GM23338 (cell line): ENCODE measurements at regions not wholly inside any gene's neighbourhood (a gene's known extent, or its start where the extent isn't known, plus 50 kb on each side); places are given as distances from the start of the nearest gene placed in this dataset.

Experiments
- ATAC-seq: fragments of 200-7000 bp; cut with Tn5 transposase; 3 replicates; pipeline ENCODE4 v1.9.1; 2020
- DNase-seq: peaks from one replicate; pipeline ENCODE4 v3.0.0-alpha.2; 2015; ENCODE audit warnings: low spot score
- H2AFZ ChIP-seq: fragments of 200-600 bp; sonication (generic); 2 replicates; pipeline ENCODE4 v1.8.0; 2016; ENCODE audit warnings: antibody characterized with exemption, mild to moderate bottlenecking, moderate library complexity
- H3F3A ChIP-seq: fragments of 200-600 bp; sonication (generic); replicated peaks from 2 replicates; pipeline ENCODE4 v1.8.0; 2017; ENCODE audit warnings: antibody characterized with exemption, mixed run types, low read depth
- H3K27ac ChIP-seq: fragments of 200-600 bp; sonication (generic); 2 replicates; pipeline ENCODE4 v1.6.1; 2016; ENCODE audit warnings: low read depth
- H3K27me3 ChIP-seq: fragments of 200-600 bp; sonication (generic); 2 replicates; pipeline ENCODE4 v1.8.0; 2016; ENCODE audit warnings: mild to moderate bottlenecking, mixed run types, moderate library complexity; ENCODE audit not compliant: insufficient read depth
- H3K36me3 ChIP-seq: fragments of 200-600 bp; sonication (generic); 2 replicates; pipeline ENCODE4 v1.8.0; 2016; ENCODE audit warnings: mild to moderate bottlenecking; ENCODE audit not compliant: insufficient read depth
- H3K4me1 ChIP-seq: fragments of 200-600 bp; sonication (generic); 2 replicates; pipeline ENCODE4 v1.8.0; 2016; ENCODE audit warnings: mild to moderate bottlenecking, moderate library complexity; ENCODE audit not compliant: insufficient read depth
- H3K4me2 ChIP-seq: fragments of 200-600 bp; sonication (generic); 2 replicates; pipeline ENCODE4 v1.7.1; 2017; ENCODE audit warnings: mixed run types
- H3K4me3 ChIP-seq: fragments of 200-600 bp; sonication (generic); 2 replicates; pipeline ENCODE4 v1.6.1; 2016; ENCODE audit warnings: mixed run types
- H3K79me2 ChIP-seq: fragments of 200-600 bp; sonication (generic); replicated peaks from 2 replicates; pipeline ENCODE4 v1.8.0; 2017; ENCODE audit warnings: mild to moderate bottlenecking; ENCODE audit not compliant: insufficient read depth
- H3K9me2 ChIP-seq: fragments of 200-600 bp; sonication (generic); 2 replicates; pipeline ENCODE4 v1.8.0; 2017; ENCODE audit not compliant: insufficient read depth
- H4K20me1 ChIP-seq: fragments of 200-600 bp; sonication (generic); replicated peaks from 2 replicates; pipeline ENCODE4 v1.8.0; 2017; ENCODE audit warnings: mild to moderate bottlenecking; ENCODE audit not compliant: insufficient read depth
- H3K27ac Mint-ChIP-seq: 2 replicates; pipeline ENCODE4 v1.8.0; 2020; ENCODE audit warnings: inconsistent platforms, mild to moderate bottlenecking, moderate library complexity, mixed read lengths
- H3K27me3 Mint-ChIP-seq: 3 replicates; pipeline ENCODE4 v1.8.0; 2022; ENCODE audit warnings: low read depth, mild to moderate bottlenecking, moderate library complexity, mixed read lengths, inconsistent platforms; ENCODE audit not compliant: insufficient read depth, poor library complexity
- H3K36me3 Mint-ChIP-seq: 3 replicates; pipeline ENCODE4 v1.8.0; 2021; ENCODE audit warnings: low read depth, mild to moderate bottlenecking, inconsistent platforms, moderate library complexity, mixed read lengths
- H3K4me1 Mint-ChIP-seq: 3 replicates; pipeline ENCODE4 v1.8.0; 2020; ENCODE audit warnings: mild to moderate bottlenecking, inconsistent platforms, mixed read lengths
- H3K4me3 Mint-ChIP-seq: 3 replicates; pipeline ENCODE4 v1.8.0; 2021; ENCODE audit warnings: moderate library complexity, mild to moderate bottlenecking, inconsistent platforms, mixed read lengths
- H3K9me3 Mint-ChIP-seq: 3 replicates; pipeline ENCODE4 v1.8.0; 2020; ENCODE audit warnings: moderate library complexity, mild to moderate bottlenecking, inconsistent platforms, mixed read lengths
- CREB1 ChIP-seq: fragments of 250-450 bp; sonication (Bioruptor Pico); IDR thresholded peaks from 2 replicates; pipeline ENCODE4 v1.5.0; 2020; ENCODE audit warnings: low read depth, mild to moderate bottlenecking, moderate library complexity
- ETS1 ChIP-seq: IDR thresholded peaks from 2 replicates; pipeline ENCODE4 v1.6.1; 2016; ENCODE audit warnings: antibody characterized with exemption
- EZH2 ChIP-seq: fragments of 200-600 bp; sonication (generic); IDR thresholded peaks from one replicate; pipeline ENCODE4 v1.8.0; 2017; ENCODE audit warnings: antibody characterized with exemption, mild to moderate bottlenecking, low read depth; ENCODE audit not compliant: unreplicated experiment
- EZH2phosphoT487 ChIP-seq: fragments of 200-600 bp; sonication (generic); IDR thresholded peaks from one replicate; pipeline ENCODE4 v1.8.1; 2018; ENCODE audit warnings: antibody characterized with exemption; ENCODE audit not compliant: unreplicated experiment
- JUNB ChIP-seq: IDR thresholded peaks from one replicate; pipeline ENCODE4 v1.6.1; 2016; ENCODE audit warnings: antibody characterized with exemption; ENCODE audit not compliant: unreplicated experiment
- NANOG ChIP-seq: IDR thresholded peaks from 2 replicates; pipeline ENCODE4 v1.6.1; 2016; ENCODE audit warnings: antibody characterized with exemption, borderline replicate concordance
- POLR2AphosphoS5 ChIP-seq: IDR thresholded peaks from 2 replicates; pipeline ENCODE4 v1.6.1; 2016; ENCODE audit warnings: antibody characterized with exemption, low read depth
- REST ChIP-seq: IDR thresholded peaks from one replicate; pipeline ENCODE4 v1.6.1; 2018; ENCODE audit warnings: antibody characterized with exemption; ENCODE audit not compliant: unreplicated experiment
- STAT1 ChIP-seq: IDR thresholded peaks from one replicate; pipeline ENCODE4 v1.6.1; 2016; ENCODE audit warnings: antibody characterized with exemption; ENCODE audit not compliant: unreplicated experiment
- ZNF114 ChIP-seq: fragments of 250-450 bp; sonication (Bioruptor Pico); IDR thresholded peaks from 2 replicates; pipeline ENCODE4 v1.5.0; 2020; ENCODE audit warnings: mild to moderate bottlenecking, moderate library complexity
- ZNF331 ChIP-seq: fragments of 250-450 bp; sonication (Bioruptor Pico); IDR thresholded peaks from 2 replicates; pipeline ENCODE4 v1.5.0; 2020; ENCODE audit warnings: low read depth, mild to moderate bottlenecking, moderate library complexity
- TF ChIP-seq, protein P1 (sequence below), 2 experiments: fragments of 200-600 bp in 1 of 2; sonication (generic) in 1 of 2; conservative IDR thresholded peaks; 2 replicates each; pipeline versions ENCODE4 v1.5.1 to v1.6.1; 2016 to 2017; ENCODE audit warnings: antibody characterized with exemption in 2 of 2, low read depth in 2 of 2, mild to moderate bottlenecking in 2 of 2, moderate library complexity in 1 of 2
- TF ChIP-seq, protein P2 (sequence below): fragments of 250-450 bp; sonication (Bioruptor Pico); IDR thresholded peaks from 2 replicates; pipeline ENCODE4 v1.5.0; 2020; ENCODE audit warnings: mild to moderate bottlenecking, moderate library complexity

DNA sequence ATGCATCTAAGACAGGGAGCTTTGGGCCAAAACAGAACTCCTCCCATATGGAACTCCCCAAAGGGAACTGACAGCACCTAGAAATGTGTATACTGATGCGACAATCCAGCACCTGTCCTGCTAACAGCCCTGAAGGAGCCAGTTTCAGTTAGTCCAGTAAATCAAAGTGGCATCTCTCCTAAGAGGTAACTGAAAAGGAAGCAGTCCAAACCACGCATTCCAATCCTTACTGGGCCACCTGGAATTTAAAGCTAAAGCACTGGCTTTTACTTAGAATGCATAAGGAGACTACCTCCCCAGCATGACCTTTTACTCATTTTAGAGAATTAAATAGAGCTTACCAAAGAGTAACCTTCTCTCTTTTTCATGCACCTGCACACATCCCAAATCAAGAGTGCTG, 586.8 kb upstream of the PITX2 start:
- Histone ChIP-seq H3K9me2 (no peaks in the 10 kb centered on the region), H4K20me1 (no peaks in the 10 kb centered on the region), H3K4me2 (peak overlapping the region; percentile 36; the same call in 1 of the 2 replicates), H3K79me2 (no peaks in the 10 kb centered on the region), H3K4me3 (no peak overlapping the region), H3K27ac (peak overlapping the region; percentile 63), H3K36me3 (no peaks in the 10 kb centered on the region), H2AFZ (no peak overlapping the region), H3K27me3 (no peaks in the 10 kb centered on the region), H3F3A (no peaks in the 10 kb centered on the region), H3K4me1 (peaks cover 24% of the 10 kb centered on the region)
- DNase-seq (peak; percentile 70), ATAC-seq (peak; percentile 78)
- Mint-ChIP-seq H3K36me3 (no peaks in the 10 kb centered on the region), H3K9me3 (no peaks in the 10 kb centered on the region), H3K4me3 (peak overlapping the region; percentile 18; the same call in 1 of the 3 replicates), H3K27me3 (no peaks in the 10 kb centered on the region), H3K4me1 (peaks cover 31% of the 10 kb centered on the region), H3K27ac (no peak overlapping the region; the same call in 1 of the 2 replicates)
- no peak for TF ChIP-seq POLR2AphosphoS5
- TF ChIP-seq EZH2phosphoT487 = no peak
- TF ChIP-seq CREB1 = no peak
- no peak for TF ChIP-seq STAT1
- no peak for TF ChIP-seq EZH2
- TF ChIP-seq, protein P1, sequence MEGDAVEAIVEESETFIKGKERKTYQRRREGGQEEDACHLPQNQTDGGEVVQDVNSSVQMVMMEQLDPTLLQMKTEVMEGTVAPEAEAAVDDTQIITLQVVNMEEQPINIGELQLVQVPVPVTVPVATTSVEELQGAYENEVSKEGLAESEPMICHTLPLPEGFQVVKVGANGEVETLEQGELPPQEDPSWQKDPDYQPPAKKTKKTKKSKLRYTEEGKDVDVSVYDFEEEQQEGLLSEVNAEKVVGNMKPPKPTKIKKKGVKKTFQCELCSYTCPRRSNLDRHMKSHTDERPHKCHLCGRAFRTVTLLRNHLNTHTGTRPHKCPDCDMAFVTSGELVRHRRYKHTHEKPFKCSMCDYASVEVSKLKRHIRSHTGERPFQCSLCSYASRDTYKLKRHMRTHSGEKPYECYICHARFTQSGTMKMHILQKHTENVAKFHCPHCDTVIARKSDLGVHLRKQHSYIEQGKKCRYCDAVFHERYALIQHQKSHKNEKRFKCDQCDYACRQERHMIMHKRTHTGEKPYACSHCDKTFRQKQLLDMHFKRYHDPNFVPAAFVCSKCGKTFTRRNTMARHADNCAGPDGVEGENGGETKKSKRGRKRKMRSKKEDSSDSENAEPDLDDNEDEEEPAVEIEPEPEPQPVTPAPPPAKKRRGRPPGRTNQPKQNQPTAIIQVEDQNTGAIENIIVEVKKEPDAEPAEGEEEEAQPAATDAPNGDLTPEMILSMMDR (conservative IDR thresholded peaks at IDR 0.05; ENCODE audit: low read depth in 2 of 2) = no peak
- no peak for TF ChIP-seq ZNF331
- TF ChIP-seq REST = no peak
- no peak for TF ChIP-seq NANOG
- TF ChIP-seq ZNF114 (CRISPR knock-in tag) = no peak
- TF ChIP-seq, protein P2, sequence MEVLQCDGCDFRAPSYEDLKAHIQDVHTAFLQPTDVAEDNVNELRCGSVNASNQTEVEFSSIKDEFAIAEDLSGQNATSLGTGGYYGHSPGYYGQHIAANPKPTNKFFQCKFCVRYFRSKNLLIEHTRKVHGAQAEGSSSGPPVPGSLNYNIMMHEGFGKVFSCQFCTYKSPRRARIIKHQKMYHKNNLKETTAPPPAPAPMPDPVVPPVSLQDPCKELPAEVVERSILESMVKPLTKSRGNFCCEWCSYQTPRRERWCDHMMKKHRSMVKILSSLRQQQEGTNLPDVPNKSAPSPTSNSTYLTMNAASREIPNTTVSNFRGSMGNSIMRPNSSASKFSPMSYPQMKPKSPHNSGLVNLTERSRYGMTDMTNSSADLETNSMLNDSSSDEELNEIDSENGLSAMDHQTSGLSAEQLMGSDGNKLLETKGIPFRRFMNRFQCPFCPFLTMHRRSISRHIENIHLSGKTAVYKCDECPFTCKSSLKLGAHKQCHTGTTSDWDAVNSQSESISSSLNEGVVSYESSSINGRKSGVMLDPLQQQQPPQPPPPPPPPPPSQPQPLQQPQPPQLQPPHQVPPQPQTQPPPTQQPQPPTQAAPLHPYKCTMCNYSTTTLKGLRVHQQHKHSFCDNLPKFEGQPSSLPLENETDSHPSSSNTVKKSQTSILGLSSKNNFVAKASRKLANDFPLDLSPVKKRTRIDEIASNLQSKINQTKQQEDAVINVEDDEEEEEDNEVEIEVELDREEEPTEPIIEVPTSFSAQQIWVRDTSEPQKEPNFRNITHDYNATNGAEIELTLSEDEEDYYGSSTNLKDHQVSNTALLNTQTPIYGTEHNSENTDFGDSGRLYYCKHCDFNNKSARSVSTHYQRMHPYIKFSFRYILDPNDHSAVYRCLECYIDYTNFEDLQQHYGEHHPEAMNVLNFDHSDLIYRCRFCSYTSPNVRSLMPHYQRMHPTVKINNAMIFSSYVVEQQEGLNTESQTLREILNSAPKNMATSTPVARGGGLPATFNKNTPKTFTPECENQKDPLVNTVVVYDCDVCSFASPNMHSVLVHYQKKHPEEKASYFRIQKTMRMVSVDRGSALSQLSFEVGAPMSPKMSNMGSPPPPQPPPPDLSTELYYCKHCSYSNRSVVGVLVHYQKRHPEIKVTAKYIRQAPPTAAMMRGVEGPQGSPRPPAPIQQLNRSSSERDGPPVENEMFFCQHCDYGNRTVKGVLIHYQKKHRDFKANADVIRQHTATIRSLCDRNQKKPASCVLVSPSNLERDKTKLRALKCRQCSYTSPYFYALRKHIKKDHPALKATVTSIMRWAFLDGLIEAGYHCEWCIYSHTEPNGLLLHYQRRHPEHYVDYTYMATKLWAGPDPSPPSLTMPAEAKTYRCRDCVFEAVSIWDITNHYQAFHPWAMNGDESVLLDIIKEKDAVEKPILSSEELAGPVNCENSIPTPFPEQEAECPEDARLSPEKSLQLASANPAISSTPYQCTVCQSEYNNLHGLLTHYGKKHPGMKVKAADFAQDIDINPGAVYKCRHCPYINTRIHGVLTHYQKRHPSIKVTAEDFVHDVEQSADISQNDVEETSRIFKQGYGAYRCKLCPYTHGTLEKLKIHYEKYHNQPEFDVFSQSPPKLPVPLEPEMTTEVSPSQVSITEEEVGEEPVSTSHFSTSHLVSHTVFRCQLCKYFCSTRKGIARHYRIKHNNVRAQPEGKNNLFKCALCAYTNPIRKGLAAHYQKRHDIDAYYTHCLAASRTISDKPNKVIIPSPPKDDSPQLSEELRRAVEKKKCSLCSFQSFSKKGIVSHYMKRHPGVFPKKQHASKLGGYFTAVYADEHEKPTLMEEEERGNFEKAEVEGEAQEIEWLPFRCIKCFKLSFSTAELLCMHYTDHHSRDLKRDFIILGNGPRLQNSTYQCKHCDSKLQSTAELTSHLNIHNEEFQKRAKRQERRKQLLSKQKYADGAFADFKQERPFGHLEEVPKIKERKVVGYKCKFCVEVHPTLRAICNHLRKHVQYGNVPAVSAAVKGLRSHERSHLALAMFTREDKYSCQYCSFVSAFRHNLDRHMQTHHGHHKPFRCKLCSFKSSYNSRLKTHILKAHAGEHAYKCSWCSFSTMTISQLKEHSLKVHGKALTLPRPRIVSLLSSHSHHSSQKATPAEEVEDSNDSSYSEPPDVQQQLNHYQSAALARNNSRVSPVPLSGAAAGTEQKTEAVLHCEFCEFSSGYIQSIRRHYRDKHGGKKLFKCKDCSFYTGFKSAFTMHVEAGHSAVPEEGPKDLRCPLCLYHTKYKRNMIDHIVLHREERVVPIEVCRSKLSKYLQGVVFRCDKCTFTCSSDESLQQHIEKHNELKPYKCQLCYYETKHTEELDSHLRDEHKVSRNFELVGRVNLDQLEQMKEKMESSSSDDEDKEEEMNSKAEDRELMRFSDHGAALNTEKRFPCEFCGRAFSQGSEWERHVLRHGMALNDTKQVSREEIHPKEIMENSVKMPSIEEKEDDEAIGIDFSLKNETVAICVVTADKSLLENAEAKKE (CRISPR knock-in tag) = no peak
- TF ChIP-seq JUNB = no peak
- TF ChIP-seq ETS1 = no peak
